Bronchial epithelial cell (primary cell): ENCODE measurements at regions not wholly inside any gene's neighbourhood (a gene's known extent, or its start where the extent isn't known, plus 50 kb on each side); places are given as distances from the start of the nearest gene placed in this dataset.

ENCODE experiments used
- DNase-seq: peaks from one replicate; pipeline ENCODE4 v3.0.0-alpha.2; 2010; ENCODE audit warnings: low read depth
- FAIRE-seq: peaks from 2 replicates; lab custom pipeline; 2011; peaks lifted over from hg19 to GRCh38; lab: Jason Lieb, UNC
- H3K27me3 ChIP-seq: 2 replicates; pipeline ENCODE4 v1.5.1; 2011; ENCODE audit warnings: low read length; ENCODE audit not compliant: control insufficient read depth, insufficient read depth
- H3K36me3 ChIP-seq: 2 replicates; pipeline ENCODE4 v1.5.1; 2011; ENCODE audit warnings: low read length; ENCODE audit not compliant: control insufficient read depth, insufficient read depth
- H3K4me3 ChIP-seq: 2 replicates; pipeline ENCODE4 v1.5.1; 2011; ENCODE audit warnings: mild to moderate bottlenecking, low read depth, low read length, control low read depth
- TF ChIP-seq, protein P1 (sequence below): IDR thresholded peaks from 2 replicates; pipeline ENCODE4 v1.5.1; 2011; ENCODE audit warnings: mild to moderate bottlenecking, moderate library complexity, low read length, control low read depth, inconsistent platforms; ENCODE audit not compliant: insufficient read depth, severe bottlenecking

- FAIRE-seq = no peak
Observed at GRCh38 chr2:18077704-18078103, 199.2 kb downstream of the KCNS3 start.

GRCh38 chr2:18077231-18077630, 198.8 kb downstream of the KCNS3 start:
- TF ChIP-seq, protein P1, sequence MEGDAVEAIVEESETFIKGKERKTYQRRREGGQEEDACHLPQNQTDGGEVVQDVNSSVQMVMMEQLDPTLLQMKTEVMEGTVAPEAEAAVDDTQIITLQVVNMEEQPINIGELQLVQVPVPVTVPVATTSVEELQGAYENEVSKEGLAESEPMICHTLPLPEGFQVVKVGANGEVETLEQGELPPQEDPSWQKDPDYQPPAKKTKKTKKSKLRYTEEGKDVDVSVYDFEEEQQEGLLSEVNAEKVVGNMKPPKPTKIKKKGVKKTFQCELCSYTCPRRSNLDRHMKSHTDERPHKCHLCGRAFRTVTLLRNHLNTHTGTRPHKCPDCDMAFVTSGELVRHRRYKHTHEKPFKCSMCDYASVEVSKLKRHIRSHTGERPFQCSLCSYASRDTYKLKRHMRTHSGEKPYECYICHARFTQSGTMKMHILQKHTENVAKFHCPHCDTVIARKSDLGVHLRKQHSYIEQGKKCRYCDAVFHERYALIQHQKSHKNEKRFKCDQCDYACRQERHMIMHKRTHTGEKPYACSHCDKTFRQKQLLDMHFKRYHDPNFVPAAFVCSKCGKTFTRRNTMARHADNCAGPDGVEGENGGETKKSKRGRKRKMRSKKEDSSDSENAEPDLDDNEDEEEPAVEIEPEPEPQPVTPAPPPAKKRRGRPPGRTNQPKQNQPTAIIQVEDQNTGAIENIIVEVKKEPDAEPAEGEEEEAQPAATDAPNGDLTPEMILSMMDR = no peak
- FAIRE-seq = no peak
- no peak for DNase-seq
- no peaks in the 10 kb centered on the region for H3K36me3 ChIP-seq
- no peaks in the 10 kb centered on the region for H3K27me3 ChIP-seq
- no peak overlapping the region for H3K4me3 ChIP-seq

More at GRCh38 chr2:18077704-18078103, 199.2 kb downstream of the KCNS3 start:
- DNase-seq = peak; percentile 34
- no peaks in the 10 kb centered on the region for H3K36me3 ChIP-seq
- no peaks in the 10 kb centered on the region for H3K27me3 ChIP-seq
- TF ChIP-seq, protein P1 = no peak
- H3K4me3 ChIP-seq = no peak overlapping the region

- no peak overlapping the region for H3K4me3 ChIP-seq
- FAIRE-seq (no peak), DNase-seq (peak; percentile 42)
- TF ChIP-seq, protein P1 = no peak
- no peaks in the 10 kb centered on the region for H3K27me3 ChIP-seq
- H3K36me3 ChIP-seq = no peaks in the 10 kb centered on the region
Observed at GRCh38 chr2:18074476-18074875, 196.0 kb downstream of the KCNS3 start.

DNA sequence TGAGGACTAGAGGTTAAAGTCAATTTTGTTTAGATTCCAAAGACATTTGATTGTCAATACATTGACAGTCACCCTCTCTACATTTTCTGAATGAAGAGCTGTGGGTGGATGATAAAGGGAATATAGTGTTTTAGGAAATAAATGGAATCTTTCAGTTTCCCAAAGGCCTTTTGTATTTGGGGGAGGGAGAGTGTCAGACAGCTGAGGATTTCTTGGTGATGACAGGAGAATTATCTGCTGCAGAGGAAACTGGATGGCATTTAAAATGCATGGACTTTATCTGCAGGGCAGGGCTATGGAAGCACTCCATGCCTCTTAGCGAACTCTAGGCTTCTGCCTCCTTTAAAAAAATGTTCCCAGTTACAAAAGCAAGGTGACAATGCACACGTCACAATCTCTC, 195.1 kb downstream of the KCNS3 start:
- FAIRE-seq (no peak), DNase-seq (no peak)
- TF ChIP-seq, protein P1 = no peak

GRCh38 chr2:18067588-18068384, 189.3 kb downstream of the KCNS3 start:
- H3K36me3 ChIP-seq = no peaks in the 10 kb centered on the region
- TF ChIP-seq, protein P1 = no peak
- DNase-seq = no peak
- no peaks in the 10 kb centered on the region for H3K27me3 ChIP-seq
- H3K4me3 ChIP-seq = no peak overlapping the region
- no peak for FAIRE-seq

More for the DNA sequence above, 195.1 kb downstream of the KCNS3 start:
- Histone ChIP-seq H3K36me3 (no peaks in the 10 kb centered on the region), H3K4me3 (no peak overlapping the region), H3K27me3 (no peaks in the 10 kb centered on the region)
